ENCODE measurements at regions not wholly inside any gene's neighbourhood (a gene's known extent, or its start where the extent isn't known, plus 50 kb on each side); places are given as distances from the start of the nearest gene placed in this dataset.

DNA sequence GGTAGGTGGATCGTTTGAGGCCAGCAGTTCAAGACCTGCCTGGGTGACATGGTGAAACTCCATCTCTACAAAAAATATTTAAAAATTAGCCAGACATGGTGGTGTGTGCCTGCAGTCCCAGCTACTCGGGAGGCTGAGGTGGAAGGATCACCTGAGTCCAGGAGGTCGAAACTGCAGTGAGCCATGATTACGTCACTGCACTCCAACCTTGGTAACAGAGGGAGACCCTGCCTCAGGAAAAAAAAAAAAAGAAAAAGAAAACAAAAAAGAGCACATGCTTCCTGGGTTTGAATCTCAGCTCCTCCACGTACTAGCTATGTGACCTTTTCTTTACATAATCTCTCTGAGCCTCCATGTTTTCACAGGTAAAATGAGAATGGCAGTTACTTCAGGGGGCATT lies 86.3 kb upstream of the CALM2 start (continued):
- TF ChIP-seq, protein P1, sequence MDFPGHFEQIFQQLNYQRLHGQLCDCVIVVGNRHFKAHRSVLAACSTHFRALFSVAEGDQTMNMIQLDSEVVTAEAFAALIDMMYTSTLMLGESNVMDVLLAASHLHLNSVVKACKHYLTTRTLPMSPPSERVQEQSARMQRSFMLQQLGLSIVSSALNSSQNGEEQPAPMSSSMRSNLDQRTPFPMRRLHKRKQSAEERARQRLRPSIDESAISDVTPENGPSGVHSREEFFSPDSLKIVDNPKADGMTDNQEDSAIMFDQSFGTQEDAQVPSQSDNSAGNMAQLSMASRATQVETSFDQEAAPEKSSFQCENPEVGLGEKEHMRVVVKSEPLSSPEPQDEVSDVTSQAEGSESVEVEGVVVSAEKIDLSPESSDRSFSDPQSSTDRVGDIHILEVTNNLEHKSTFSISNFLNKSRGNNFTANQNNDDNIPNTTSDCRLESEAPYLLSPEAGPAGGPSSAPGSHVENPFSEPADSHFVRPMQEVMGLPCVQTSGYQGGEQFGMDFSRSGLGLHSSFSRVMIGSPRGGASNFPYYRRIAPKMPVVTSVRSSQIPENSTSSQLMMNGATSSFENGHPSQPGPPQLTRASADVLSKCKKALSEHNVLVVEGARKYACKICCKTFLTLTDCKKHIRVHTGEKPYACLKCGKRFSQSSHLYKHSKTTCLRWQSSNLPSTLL (IDR thresholded peaks at IDR 0.05) = no peak

DNA sequence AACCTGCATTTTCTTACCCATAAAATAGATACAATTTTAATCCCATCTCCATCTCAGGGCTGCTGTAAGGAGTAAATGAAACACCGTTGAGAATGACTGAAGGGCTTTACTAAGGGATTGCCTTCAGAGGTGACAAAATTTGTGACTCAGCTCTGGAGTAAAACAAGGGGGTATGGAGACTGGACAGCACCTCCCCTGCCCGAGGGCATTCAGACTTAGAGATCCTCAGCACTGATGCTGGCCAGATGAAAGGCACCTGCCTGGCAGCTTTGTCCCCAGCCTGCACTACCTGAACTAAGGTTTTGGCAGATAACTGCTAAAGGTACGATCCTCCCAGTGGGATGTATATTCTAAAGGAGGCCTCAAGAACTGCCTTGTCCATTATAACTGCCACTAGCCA lies 84.7 kb upstream of the CALM2 start:
- H3K9ac ChIP-seq (ENCODE audit: insufficient read depth in 1 of 2, low read depth in 2 of 2, low read length in 2 of 2) = no peak overlapping the region
- peaks cover 0 to 2% of the 10 kb centered on the region in 2 experiments; a peak in 2 of 5 replicates for H3K4me1 ChIP-seq (replicated peaks in 1 of 2; ENCODE audit: control insufficient read depth in 2 of 2, insufficient read depth in 2 of 2, low read length in 2 of 2)
- ATAC-seq (no peak), FAIRE-seq (no peak), DNase-seq (ENCODE audit: extremely low read depth in 1 of 4, low spot score in 3 of 4) (no peak)
- in situ Hi-C loops (cut with MboI) (no loop called here), intact Hi-C loops (cut with micrococcal nuclease) (no loop called here)
- 35% methylated on average over 3 of the region's 3 CpGs for WGBS (ENCODE audit: insufficient coverage, low coverage, missing lambda C conversion rate)
- CTCF ChIA-PET (ENCODE audit: low intra/inter-chr PET ratio) = no interaction called here
- no peak overlapping the region for H3K27ac ChIP-seq (ENCODE audit: extremely low read depth, low read depth, low read length)
- no peaks in the 10 kb centered on the region for H3K9me3 ChIP-seq (replicated peaks; ENCODE audit: control insufficient read depth, insufficient read depth, low read depth, low read length)
- BruUV-seq (replicated peaks) = no TSS peak
- H3K9me1 ChIP-seq (ENCODE audit: control insufficient read depth, insufficient read depth, low read length) = no peaks in the 10 kb centered on the region
- no peaks in the 10 kb centered on the region for H3K27me3 ChIP-seq (ENCODE audit: control insufficient read depth in 2 of 2, insufficient read depth in 2 of 2, low read length in 2 of 2)
- POLR2A ChIA-PET = interaction anchor here (0.6 kb wide), 1 partner anchor 22 kb away, joined by 3 read pairs; no protein-coding TSS in a partner anchor
- H3K36me3 ChIP-seq (ENCODE audit: control insufficient read depth, insufficient read depth, low read length) = no peaks in the 10 kb centered on the region
- H3K4me2 ChIP-seq (ENCODE audit: insufficient read depth, low read length) = no peak overlapping the region
- H3K4me3 ChIP-seq = no peak overlapping the region
- H2AFZ ChIP-seq (ENCODE audit: low read depth, low read length) = no peak overlapping the region
- H4K20me1 ChIP-seq (replicated peaks; ENCODE audit: control insufficient read depth, insufficient read depth, low read length) = no peaks in the 10 kb centered on the region
- no peaks in the 10 kb centered on the region for H3K79me2 ChIP-seq (ENCODE audit: control insufficient read depth, insufficient read depth, low read length)
- TF ChIP-seq ZNF436 (CRISPR knock-in tag; IDR thresholded peaks at IDR 0.05) (no peak), HNRNPL (IDR thresholded peaks at IDR 0.05; ENCODE audit: low read depth, low read length) (no peak), STAT5A (IDR thresholded peaks at IDR 0.05; ENCODE audit: borderline replicate concordance, low read length) (no peak), MTA3 (IDR thresholded peaks at IDR 0.05; ENCODE audit: borderline replicate concordance) (no peak), HNRNPH1 (optimal IDR thresholded peaks at IDR 0.05; ENCODE audit: low read depth, low read length) (no peak), RBM34 (IDR thresholded peaks at IDR 0.05; ENCODE audit: borderline replicate concordance, insufficient read depth, low read length) (no peak), DIDO1 (tag; IDR thresholded peaks at IDR 0.05; ENCODE audit: low read depth) (no peak), C11orf30 (IDR thresholded peaks at IDR 0.05; ENCODE audit: low read depth) (no peak), ZC3H11A (IDR thresholded peaks at IDR 0.05; ENCODE audit: low read depth, low read length) (no peak)
- TF ChIP-seq, protein P2, sequence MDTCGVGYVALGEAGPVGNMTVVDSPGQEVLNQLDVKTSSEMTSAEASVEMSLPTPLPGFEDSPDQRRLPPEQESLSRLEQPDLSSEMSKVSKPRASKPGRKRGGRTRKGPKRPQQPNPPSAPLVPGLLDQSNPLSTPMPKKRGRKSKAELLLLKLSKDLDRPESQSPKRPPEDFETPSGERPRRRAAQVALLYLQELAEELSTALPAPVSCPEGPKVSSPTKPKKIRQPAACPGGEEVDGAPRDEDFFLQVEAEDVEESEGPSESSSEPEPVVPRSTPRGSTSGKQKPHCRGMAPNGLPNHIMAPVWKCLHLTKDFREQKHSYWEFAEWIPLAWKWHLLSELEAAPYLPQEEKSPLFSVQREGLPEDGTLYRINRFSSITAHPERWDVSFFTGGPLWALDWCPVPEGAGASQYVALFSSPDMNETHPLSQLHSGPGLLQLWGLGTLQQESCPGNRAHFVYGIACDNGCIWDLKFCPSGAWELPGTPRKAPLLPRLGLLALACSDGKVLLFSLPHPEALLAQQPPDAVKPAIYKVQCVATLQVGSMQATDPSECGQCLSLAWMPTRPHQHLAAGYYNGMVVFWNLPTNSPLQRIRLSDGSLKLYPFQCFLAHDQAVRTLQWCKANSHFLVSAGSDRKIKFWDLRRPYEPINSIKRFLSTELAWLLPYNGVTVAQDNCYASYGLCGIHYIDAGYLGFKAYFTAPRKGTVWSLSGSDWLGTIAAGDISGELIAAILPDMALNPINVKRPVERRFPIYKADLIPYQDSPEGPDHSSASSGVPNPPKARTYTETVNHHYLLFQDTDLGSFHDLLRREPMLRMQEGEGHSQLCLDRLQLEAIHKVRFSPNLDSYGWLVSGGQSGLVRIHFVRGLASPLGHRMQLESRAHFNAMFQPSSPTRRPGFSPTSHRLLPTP (IDR thresholded peaks at IDR 0.05; ENCODE audit: borderline replicate concordance, extremely low read depth, insufficient read length) = no peak

Data from K562 (cell line).